M059J (cell line): ENCODE measurements at regions not wholly inside any gene's neighbourhood (a gene's known extent, or its start where the extent isn't known, plus 50 kb on each side); places are given as distances from the start of the nearest gene placed in this dataset.
"Not testable (repeated sequence)": the region's sequence is repeated elsewhere in the genome, so short reads cannot be mapped to it uniquely, and the experiment has no call there.

Source experiments
- DNase-seq: peaks from one replicate; pipeline ENCODE4 v3.0.0-alpha.2; 2012; ENCODE audit warnings: low read depth

DNA sequence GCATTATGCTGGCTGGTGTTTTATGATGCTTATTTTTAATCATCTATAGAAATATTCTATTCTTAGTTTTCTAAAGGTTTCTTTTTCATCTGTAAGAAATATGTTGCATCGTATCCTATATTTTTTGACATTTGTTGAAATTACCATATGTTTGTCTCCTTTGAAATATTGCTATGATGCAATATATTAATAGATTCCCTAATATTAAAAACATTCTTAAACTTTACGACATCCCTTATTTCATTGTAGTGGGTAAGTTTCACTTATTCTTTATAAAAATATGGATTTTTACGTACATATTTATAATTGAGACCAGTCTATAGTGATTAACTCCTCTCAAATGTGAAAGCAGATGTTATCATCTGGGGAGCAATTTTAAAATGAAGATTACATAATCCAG is 258.2 kb upstream of the DUSP10 start:
- no peak for DNase-seq

DNA sequence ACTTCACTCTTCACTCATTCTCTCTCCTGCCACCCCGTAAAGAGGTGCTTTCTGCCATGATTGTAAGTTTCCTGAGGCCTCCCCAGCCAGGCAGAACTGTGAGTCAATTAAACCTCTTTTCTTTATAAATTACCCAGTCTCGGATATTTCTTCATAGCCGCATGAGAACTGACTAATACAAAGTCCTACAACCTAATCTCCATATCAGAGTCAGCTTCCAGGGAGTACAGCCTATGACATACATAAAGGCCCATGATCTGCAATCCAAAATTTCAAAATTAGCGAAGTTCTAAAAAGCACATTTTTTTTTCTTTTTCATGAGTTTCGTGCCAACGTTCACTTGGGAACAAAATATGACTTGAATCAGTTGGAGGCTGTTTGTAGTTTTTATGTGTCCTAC is 256.9 kb upstream of the DUSP10 start:
- no peak for DNase-seq

DNA sequence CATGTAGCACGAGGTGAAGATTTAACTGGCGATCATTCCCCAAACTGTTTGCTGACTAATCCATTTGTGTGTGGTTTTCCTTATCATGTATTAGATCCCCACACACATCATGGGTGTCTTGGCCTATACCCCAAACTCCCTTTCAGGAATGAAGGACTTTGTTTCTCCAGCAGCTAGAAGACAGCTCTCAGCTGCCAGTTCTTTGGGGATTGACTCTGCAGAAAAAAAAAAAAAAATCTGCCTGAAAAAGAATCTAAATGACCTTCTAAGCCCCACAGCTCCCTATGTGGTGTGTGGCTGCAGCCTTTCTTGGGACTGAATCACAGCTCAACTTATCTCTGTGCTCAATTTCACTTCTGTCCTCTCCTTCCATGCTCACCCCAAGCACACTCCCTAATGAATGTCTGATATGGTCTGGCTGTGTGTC is 256.3 kb upstream of the DUSP10 start:
- peak; percentile 80 for DNase-seq

DNA sequence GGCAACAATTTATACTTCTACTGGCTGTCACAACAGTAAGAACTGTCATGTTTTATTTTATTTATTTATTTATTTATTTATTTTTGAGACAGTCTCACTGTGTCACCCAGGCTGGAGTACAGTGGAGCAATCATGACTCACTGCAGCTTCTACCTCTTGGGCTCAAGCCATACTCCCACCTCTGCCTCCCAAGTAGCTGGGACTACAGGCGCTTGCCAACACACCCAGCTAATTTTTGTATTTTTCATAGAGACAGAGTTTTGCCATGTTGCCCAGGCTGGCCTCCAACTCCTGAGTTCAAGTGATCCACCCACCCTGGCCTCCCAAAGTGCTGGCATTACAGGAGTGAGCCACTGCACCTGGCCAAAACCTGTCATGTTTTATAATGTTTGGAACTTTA is 255.1 kb upstream of the DUSP10 start:
- peak; percentile 88 for DNase-seq

DNA sequence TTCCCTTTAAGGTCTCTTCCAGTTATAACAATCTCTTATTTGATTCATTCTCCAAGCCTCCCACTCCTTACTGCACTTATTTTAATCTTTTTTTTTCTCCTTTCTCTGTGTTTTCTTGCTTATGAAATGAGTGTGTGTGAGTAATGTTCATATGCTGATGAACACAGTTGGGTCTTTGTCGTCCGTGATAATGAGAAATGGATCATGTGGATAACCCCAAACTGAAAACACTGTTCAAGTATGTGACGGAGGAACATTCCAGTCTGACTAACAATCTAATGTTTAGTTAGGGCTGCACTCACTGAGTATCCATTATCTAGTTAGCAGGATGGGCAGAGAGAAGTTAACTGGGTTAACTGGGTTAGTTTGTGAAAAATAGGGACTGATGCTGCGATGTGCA is 253.1 kb upstream of the DUSP10 start:
- no peak for DNase-seq

DNA sequence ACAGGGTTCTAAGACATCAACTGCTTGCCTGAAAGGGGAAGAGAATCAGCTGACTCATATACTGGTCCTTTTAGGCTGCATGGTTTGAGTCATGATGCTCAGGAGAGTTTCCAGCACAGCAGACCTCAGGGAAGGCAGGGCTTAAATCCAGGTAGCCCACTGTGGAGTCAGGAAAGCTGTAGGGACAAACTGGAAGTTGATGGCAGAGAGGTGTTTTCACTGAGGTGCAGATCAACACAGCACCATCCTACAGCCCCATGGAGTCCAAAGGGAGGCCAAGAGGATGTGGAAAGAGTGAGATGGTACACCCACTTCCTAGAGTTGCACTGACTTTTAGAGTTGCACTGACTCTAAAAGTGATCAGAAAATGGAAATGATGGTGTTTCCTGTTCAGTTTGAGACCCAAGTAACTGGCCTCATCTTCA is 252.4 kb upstream of the DUSP10 start:
- DNase-seq = peak; percentile 66

GRCh38 chr1:221993444-221993948 is 251.6 kb upstream of the DUSP10 start:
- no peak for DNase-seq

DNA sequence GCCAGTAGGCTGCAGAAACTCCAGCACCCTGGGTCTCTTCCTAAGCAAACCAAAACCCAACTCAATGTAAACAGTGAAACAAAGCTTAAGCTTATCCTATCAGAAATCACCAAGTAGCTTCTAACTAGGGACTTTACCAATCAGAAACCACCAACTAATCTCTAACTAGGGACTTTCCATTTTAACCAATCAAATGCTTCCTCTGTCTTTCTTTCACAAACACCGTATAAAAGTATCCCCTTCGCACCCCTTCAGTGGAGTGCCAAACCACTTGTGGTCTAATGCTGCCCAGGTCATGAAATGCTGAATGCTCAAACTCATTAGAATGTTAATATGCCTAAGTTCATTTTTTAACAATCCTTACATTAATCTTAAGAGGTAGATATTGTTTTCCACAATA is 250.5 kb upstream of the DUSP10 start:
- no peak for DNase-seq

DNA sequence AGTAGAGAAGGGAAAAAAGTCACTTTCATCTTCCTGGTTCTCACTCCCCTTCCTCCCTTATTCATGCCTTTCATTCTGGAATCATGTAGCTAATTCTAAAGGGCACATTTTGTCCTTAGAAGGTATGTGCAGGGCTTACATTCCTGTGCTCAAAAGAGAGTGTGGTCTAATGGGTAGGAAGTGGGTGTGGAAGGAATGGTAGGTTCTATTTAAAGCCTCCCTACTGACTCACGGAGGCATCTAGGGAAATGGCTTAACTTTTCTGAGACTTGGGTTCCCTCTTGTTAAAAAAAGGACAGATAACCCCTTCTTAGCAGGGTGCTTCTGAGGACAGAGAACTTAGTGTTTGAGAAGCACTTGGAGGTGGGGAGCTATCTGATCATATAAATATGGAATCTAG is 249.3 kb upstream of the DUSP10 start:
- DNase-seq = peak; percentile 47

- DNase-seq = no peak
Measured at GRCh38 chr1:221989741-221990140, 247.9 kb upstream of the DUSP10 start.

DNA sequence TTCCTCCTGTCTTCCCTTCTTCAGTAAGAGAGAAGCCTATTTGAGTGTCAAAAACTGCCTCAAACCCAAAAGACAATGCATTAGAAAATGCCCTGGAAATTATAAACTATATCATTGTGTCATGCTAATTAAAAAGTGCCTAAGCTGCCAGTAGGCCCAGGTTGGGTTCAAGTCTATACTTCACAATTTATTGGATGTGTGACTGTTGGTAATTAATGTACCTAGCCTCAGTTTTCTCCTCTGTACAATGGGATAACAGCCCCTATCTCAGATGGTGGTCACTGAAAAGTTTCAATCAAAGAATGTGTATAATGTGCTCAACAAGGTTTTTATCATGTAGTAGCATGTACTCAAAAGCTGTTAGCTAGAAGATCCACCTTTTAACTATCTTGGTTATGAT is 246.9 kb upstream of the DUSP10 start:
- DNase-seq = no peak

- DNase-seq = peak; percentile 81
Measured at GRCh38 chr1:221987860-221988520, 246.1 kb upstream of the DUSP10 start.

DNA sequence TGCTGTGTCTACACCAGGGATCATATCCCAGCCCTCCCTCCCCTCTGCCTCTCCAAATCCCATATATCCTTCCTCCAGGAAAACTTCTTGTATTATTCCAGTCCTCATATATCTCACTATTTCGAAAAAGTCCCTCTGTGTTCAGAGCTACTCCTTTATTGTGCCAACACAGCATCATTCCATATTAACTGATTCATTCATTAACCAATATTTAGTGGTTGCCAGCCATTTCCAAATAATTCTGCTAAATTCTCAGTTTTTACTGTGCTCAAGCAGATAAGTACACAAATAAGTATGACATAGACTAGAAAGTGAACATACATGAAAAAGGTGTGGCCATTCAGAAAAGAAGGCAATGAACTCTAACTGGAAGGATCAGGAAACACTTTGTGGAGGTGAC is 241.6 kb upstream of the DUSP10 start:
- DNase-seq = no peak

DNA sequence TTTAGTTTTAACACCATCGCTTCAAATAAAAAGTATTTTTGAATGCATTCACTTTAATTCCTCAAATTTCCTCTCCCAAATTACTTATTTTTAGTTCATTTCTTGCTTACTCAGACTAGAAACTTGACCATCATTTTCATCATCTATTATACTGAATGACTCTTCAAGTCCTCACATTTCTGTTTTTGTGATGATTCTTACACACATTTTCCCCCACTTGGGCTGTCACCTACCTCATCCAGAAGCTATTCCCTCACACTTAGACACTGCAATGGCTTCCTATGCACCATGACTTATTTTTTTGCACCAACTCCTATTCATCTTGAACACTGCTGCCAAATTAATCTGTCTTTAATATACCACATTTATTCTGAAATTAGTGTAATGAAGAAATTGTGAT is 239.6 kb upstream of the DUSP10 start:
- DNase-seq = no peak

- no peak for DNase-seq
Measured at GRCh38 chr1:221979444-221980032, 237.6 kb upstream of the DUSP10 start.

DNA sequence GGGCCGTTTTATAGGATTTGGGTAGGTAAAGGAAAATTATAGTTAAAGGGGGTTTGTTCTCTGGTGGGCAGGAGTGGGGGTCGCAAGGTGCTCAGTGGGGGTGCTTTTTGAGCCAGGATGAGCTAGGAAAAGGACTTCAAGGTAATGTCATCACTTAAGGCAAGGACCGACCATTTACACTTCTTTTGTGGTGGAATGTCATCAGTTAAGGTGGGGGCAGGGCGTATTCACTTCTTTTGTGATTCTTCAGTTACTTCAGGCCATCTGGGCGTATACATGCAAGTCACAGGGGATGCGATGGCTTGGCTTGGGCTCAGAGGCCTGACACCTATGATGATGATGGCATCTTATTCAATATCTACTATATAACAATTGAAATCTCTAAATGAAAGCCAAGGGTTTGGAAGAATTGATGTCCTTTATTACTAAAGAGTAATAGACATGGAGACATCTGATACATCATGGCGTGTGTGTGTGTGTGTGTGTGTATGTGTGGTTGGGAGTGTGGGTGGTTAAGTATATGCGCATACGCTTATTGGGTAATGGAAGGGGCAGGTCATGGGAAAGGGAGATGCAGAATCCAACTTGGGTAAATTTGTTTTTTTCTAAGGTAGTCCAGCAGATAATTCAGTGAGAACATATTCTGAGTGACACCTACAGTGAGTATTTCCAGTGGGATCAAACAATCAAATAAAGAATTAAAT is 236.9 kb upstream of the DUSP10 start:
- DNase-seq = not testable (repeated sequence)

DNA sequence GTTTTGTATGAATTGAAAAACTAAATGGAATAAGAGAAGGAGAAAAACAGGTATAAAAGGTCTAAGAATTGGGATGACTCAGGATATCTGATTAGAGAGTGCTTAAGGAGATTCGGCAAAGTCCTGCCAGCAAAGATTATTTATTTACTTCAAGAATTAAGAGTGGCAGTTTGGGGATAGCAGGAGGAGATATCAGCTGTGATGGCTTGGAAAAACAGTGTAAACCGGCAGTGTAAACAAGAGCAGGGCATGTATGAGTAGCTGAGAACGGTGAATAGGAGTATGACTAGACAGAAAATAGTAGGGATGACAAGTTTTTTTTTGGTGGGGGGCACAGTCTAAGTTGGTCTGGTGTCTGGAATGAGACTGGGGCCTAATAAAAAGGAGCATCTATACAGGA is 231.9 kb upstream of the DUSP10 start:
- DNase-seq = not testable (repeated sequence)

- no peak for DNase-seq
Measured at GRCh38 chr1:221972276-221973235, 230.7 kb upstream of the DUSP10 start.

GRCh38 chr1:221971035-221971434 is 229.1 kb upstream of the DUSP10 start:
- not testable (repeated sequence) for DNase-seq

GRCh38 chr1:221969298-221969858 is 227.5 kb upstream of the DUSP10 start:
- not testable (repeated sequence) for DNase-seq

GRCh38 chr1:221967538-221967937 is 225.6 kb upstream of the DUSP10 start:
- DNase-seq = not testable (repeated sequence)
